GM19395 (cell line): ENCODE measurements at regions not wholly inside any gene's neighbourhood (a gene's known extent, or its start where the extent isn't known, plus 50 kb on each side); places are given as distances from the start of the nearest gene placed in this dataset.
A peak's percentile ranks its signal among the peaks of the same experiment; 100 is the strongest.

ENCODE experiments used
- ATAC-seq: cut with Tn5 transposase; IDR thresholded peaks from one replicate; pipeline ENCODE4 v1.9.1; 2021; ENCODE audit warnings: mild to moderate bottlenecking, moderate library complexity; ENCODE audit not compliant: unreplicated experiment

DNA sequence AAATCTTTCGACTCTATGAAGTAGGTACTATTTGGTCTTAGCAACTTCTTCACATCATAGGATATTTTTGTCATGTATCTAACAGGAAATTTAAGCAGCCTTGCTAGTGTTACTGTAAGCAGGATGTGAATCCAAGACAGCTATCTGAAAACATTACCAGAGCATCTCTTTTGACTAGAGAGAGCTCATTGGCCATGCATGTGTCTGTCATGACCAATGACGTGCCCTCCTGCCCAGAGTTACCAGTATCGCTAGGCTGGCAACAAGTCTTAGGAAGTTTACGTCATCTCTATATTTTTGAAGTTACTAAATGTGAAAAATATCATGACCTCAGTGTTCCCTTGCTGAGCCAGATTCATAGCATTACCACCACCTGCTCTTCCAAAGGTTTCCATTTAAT is 130.9 kb upstream of the TP63 start:
- ATAC-seq, result no peak

DNA sequence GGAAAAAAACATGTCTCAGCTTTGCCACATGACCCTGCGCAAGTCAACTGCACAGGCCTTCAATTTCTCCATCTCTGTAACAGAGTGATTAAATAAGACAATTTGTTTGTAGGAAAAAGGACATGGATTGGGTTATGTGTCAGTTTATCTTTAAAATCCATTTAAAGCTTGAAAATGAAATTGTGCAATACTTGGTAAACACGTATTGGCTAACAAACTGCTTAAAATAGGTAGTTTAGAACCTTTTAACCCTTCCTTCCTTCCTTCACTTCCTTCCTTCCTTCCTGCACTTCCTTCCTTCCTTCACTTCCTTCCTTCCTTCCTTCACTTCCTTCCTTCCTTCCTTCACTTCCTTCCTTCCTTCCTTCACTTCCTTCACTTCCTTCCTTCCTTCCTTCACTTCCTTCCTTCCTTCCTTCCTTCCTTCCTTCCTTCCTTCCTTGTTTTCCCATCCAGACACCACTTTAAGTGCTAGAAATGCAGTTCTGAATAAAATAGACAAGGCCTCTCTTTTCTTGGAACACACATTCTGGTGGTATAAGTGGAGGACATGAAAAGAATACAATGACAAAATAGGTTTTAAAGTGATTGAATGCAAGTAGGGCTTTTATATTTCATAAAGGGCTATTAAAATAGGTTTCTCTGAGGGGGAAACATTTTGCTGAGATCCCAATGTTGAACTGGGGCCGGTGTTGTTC is 130.2 kb upstream of the TP63 start:
- no peak for ATAC-seq

DNA sequence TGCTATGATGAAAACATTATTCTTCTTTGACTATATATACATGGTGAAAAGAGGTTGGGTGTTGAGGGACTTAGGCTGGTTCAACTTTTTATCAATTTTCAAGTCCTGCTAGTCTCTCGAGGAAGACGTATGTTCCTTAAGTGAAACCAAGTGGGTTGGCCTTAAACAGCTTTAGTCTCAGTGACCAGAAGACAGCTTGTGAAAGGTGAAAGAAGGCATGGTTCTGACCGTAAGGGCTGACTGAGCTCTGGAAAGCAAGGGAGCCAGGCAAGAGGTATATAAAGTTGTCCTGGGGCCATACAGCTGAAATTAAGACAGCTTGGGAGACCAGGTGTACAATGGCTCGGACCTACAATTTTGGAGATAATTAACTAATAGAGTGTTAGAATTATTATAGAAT is 128.9 kb upstream of the TP63 start:
- no peak for ATAC-seq

DNA sequence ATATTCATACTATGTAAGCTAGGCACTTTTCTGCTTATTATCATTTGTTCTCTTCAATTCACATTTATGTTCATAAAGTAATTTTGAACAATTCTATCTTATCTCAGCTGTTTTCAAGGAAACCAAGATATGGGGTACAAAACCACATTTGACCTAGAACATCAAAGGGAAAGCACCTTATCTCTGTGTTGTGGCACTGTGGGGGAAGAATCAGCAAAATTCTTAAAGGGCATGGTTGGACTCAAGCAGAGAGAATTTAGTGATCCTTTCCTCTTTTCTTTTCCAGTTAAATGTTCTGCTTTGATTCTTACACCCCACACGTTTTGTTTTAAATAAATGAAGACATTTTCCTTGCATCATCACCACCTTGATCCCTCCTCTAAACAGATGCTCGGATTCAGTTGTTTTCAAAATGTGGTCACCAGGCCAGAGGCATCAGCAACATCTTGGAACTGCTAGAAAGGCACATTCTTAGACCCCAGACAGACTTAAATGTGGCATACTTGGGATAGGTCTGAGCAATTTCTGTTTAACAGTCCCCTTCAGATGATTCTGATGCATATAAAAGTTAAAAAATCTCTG is 128.4 kb upstream of the TP63 start:
- no peak for ATAC-seq

DNA sequence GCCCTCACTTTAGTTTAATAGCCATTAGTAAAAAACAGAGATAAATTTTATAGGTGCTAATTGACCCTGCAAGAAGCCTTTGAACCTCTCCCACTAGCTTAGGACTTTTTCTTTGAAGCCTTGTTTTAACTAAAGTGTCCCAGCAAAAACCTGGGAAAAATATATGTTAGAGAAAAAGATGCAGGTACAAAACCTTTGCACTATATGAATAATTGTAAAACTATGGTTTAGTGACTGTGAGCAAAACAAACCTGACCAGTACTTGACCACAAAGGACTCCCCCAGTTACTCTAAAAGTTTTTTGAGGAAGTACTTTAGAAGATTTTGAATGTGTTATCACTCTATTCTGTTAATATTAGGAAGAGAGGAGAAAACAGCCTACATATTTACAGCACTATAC is 123.3 kb upstream of the TP63 start:
- peak; percentile 61 for ATAC-seq

DNA sequence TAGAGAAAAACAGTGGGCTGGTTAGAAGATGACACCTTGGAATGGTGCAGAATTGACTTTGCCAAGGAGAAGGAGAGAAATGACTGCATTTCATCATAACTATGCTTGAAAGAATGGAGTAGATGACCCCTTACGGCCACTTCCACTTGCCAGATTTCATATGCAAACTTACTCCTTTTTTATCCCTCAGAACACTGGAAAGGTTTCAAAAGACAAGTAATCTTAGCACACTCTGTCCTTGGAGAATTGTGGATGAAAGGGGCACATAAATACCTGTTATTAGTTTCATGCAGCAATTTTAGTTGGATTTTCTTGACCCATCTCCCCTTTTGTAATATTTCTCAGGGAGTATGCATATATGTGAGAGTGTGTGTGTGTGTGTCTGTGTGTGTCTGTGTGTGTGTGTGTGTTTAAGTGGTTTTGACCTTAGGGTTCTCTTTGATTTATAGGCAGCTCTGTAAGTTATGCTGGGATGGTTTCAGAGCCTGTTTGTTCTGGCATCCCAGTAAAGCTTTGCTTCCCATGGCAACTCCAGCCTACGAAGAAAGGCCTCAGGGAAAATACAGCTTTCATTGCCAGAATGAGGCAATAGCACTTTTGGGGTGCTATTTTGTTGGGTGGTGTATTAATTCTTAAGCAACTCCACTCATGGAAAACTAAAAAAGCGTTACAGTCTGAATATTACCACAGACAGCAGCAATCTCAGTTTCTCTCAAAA is 122.2 kb upstream of the TP63 start:
- ATAC-seq, result no peak

DNA sequence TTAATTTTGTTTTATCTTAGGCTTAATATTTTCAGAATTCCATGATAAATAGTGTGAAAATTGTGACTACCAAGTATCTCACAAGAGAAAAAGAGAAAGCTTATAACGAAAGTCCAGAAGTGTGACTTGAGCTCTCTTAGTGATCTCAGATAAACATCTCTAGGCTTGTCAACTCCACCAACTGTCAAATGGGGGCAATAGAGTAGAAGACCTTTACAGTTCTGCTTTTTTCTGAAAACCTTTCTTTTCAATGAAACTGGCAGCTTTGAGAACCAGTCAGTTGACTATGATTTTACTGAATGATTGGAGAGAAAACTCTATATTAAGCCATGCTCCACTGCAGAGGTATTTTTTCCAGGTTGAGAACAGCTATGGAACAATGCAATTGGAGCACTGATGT is 119.2 kb upstream of the TP63 start:
- peak; percentile 81 for ATAC-seq

DNA sequence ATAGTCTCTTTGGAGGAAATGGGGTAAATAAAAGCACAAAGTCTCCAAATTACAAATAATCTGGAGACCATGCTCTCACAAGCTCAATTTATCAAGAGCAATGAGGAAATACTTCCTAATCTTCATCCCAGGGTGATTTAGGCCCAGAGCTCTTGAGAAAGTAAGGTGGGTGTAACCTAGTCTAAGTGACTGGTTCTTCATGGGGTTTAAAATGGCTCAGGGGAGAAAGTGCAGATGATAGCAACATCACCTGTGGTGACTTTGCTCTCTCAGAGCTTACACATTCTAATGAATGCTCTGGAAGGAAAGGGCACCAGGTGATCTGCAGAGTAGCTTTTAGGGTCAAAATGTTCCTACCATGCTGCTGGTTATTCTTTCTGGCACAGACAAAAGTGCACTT is 118.4 kb upstream of the TP63 start:
- no peak for ATAC-seq

DNA sequence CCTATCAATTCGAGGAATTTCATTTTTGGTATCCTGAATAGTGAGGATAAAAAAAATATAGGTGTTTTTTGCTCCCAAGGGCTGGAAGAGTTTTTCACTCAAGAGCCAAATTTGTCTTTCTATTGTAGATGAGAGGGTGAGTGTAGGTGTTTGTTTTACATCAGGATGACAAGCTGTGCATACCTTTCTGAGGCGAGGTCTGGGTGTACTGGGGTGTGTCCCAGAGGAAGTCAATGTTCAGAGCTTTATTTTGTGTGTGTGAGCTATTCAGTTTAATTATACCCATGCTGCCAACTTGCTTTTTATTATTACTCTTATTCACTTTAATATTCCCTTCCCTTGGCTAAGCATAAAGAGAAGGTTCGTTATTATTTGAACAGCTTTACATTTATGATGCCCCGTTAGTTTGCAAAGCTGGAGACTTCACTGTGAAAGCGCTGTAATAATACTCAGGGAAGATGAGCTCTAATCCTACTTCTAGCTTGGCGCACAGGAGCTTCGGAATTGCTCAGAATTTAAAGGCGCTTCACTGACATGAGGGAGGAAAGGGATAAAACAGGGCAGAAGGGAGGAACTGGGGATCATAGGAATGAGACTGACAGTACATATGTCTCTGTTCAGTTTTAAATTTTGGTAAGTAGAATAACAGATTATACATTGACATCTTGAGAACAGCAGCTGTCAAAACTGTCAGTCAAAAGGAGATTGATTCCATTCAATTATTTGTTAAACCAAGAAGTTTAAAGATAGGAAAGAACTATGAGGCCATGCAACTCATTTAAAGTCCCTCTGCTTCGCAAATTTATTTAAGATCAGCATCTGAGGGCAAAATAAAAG is 117.7 kb upstream of the TP63 start:
- ATAC-seq, result no peak

DNA sequence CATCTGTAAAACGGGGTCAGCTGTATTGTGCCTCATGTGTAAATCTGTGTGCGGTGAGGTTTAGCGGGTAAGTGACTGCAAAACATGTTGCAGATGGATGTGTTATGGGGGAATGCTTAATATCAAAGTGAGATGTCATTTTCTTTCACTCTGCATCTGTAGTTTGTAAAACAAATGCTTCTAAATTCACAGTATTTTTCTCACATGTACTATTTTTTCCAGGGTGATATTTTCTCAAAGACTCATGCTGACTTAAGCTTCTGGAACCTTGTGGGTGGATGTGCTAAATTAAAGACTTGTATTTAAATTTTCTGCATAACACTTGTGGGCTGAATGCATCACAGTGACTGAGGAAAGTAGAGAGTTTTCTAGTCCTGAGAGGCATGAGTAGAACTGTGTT is 115.2 kb upstream of the TP63 start:
- no peak for ATAC-seq

DNA sequence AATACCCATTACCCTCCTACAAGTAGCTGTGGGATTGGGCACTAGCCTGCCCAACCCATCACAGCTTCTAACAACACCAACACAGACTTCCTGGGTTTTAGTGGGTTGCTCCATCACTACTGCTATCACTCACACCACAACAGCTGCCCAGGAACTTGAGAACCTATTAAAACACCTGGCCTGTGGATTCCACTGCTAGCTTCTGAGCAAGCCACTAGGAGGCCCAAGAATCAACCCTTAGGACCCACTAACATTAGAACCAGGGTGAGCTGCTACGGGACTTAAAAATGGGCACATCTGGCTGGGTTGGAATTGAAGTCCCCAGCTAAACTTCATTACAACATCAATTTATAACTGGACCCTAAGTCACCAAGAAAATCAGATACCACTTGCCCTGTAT is 113.2 kb upstream of the TP63 start:
- no peak for ATAC-seq

DNA sequence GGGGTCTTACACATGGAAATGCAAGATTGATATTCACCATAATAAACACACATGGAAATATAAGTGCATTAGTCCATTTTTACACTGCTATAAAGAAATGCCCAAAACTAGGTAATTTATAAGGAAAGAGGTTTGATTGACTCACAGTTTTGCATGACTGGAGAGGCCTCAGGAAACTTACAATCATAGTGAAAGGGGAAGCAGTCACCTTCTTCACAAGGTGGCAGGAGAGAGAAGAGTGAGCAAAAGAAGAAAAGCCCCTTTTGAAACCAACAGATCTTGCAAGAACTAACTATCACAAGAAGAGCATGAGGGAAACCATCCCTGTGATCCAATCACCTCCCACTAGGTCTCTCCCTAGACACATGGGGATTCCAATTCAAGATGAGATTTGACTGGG is 111.7 kb upstream of the TP63 start:
- no peak for ATAC-seq

DNA sequence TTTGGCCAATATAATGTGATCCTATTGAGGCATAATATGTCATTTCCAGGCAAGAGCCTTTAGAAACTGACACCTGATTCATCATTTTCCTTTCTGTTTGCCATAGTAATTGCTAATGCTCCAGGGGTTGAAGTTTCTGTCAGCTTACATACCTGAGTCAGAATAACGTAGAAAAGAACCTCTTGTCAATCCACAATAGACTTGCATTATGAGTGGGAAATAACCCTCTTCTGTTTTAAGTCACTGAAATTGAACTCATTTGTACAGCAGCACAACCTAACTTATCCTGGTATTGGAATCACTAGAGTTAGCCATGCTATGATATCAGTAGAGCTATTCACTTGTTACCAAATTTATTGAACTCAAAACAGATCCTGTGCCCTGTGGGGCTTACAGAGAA is 101.7 kb upstream of the TP63 start:
- ATAC-seq, result peak; percentile 69

DNA sequence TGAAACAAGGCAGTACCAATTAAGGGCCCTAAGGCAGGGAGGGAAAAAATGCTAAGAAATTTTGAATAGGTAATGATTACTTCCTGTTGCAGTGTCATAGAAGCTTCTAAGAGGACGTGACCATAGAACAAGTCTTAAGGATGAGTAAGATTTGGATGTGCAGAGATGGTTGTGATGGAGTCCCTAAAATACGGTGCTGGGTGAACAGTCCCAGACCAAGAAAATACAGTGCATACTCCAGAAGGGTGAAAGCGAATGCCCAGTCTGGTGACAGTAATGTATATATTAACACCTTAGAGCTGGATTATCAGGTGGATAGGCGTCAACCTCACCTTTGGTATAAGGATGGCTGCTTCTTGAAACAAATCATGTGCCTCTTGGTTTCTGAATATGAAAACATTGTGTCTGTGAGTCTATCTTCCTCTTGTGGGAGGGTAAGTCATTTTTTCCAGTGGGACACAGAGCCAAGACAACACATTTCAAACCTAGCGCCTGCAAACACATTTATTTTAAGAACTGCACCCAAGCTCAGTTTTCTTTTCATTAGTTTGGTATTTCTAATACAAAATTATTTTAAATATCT is 101.2 kb upstream of the TP63 start:
- peak; percentile 50 for ATAC-seq

DNA sequence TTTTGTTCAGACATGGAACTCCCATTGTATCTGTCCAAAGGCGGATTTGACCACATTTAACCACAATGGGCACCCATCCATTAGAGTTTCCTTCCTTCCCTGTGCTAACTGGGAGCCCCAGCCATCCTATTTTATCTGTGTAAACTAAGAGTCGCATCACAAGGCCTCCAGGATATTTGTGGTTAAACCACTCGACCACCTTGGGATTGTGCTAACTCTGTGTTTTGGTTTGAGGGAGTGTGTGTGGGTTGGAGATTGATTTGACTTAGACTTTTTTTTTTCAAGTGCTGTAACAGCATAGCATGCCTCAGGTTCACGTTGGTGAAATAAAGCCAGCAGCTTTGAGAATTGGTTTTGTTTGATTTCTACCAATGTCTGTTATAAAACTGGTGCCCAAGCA is 100.4 kb upstream of the TP63 start:
- no peak for ATAC-seq

DNA sequence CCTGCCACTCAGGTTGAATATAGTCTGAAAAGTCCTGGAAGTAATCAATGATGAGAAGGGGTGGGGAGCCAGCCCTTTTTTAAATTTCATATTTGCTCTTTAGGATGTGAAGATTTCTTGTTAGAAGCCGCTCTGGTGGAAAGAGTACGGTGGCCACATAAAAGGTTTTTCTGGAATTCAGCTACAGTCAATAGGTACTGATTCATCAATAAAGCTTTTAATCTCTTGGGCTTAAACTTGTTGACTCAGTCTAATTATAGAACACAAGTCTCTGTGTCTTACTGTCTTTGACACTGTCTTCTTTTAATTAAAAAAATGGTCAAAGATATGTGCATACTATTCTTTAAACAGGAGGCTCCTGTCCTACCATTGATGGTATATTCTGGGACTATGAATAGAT is 99.9 kb upstream of the TP63 start:
- ATAC-seq, result no peak

DNA sequence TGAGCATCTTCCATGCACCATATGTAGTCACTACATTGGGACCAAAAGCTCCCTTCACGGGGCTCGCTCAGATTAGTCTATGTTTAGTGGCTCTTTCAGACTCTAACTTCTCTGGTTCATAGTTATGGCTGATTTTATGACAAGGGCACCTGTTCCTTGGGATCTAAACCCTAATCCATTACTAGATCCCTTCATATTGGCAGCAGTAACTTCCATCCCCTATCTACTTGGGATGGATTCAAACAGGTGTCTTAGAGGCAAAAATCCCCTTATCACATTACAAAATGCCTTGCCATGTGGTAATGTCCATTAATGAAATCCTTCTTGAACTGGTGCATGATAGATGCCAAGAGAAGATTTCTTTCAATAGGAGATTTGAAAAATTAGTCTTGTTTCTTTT is 96.7 kb upstream of the TP63 start:
- ATAC-seq, result no peak

DNA sequence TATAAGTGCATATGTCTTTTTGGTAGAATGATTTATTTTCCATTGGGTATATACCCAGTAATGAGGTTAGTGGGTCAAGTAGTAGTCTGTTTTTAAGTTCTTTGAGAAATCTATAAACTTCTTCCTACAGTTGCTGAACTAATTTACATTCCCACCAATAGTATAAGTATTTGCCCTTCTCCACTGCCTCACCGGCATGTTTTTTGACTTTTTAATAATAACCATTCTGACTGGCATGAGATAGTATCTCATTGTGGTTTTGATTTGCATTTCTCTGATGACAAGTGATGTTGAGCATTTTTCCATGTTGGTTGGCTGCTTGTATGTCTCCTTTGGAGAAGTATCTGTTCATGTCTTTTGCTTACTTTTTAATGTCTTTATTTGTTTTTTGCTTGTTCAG is 94.1 kb upstream of the TP63 start:
- no peak for ATAC-seq

DNA sequence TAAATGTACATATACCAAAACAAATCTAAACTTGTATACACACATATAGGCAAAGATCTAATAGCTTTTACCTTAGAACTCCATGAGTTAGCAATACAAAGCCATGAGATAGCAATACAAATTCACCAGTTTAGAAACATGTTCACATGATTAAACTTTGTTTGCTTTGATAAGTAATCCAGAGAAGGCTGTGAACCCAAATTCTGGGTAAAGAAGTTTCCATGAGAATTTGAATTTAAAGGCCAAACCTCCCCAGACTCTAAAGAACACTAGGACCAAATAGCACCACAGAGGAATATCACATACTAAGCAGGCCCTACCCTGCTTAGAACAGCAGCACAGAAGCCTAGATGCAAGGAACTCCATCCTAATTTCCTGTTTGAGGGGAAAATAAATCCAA is 83.7 kb upstream of the TP63 start:
- no peak for ATAC-seq

DNA sequence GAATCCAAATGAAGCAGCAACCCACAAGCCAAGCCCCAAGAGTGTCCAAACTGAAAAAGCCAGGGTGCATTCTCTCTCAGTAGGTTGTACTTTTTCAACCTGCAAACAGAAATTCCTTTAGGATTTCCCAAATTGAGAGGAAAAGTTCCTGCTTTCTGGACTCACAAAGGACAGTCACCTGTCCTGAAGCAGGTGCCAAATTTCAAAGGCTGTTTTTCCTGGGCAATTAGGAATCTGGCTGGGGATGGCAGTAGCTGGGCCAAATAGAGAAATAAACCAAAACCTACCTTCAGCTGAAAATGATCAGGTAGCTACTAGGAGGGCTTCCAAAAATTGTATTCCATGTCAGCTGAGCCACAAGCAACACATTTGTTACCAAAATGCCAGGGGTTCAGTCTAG is 83.1 kb upstream of the TP63 start:
- no peak for ATAC-seq

DNA sequence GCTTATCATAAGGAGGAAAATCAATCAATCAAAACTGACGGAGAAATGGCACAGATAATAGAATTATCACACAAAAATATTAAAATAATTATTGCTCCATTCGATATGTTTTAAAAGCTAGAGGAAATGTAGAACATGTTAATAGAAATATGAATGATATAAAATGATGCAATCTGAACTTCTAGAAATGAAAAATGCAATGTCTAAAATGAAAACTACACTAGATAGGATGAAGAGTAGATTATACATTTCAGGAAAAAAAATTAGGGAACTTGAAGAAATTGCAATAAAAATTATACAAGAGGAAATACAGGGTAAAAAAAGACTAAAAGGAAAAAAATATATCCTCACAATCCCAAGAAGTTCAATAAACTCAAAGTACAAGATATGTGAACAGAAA is 80.2 kb upstream of the TP63 start:
- no peak for ATAC-seq
